ENCODE measurements at regions not wholly inside any gene's neighbourhood (a gene's known extent, or its start where the extent isn't known, plus 50 kb on each side); places are given as distances from the start of the nearest gene placed in this dataset.

DNA sequence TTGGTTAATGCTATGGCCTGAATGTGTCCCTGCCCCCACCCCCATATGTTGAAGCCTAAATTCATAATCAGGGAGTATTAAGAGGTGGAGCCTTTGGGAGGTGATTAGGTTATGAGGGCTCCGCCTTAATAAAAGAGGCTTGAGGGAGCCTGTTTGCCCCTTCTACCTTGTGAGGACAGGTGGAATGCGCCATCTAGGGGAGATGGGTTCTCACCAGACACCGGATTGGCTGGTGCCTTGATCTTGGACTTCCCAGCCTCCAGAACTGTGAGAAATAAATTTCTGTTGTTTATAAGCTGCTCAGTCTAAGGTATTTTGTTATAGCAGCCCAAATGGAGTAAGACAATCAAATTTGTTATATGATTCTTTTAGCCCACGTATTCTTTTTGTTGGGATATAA lies 148.3 kb downstream of the PTCSC3 start:
- DNase-seq, result no peak

DNA sequence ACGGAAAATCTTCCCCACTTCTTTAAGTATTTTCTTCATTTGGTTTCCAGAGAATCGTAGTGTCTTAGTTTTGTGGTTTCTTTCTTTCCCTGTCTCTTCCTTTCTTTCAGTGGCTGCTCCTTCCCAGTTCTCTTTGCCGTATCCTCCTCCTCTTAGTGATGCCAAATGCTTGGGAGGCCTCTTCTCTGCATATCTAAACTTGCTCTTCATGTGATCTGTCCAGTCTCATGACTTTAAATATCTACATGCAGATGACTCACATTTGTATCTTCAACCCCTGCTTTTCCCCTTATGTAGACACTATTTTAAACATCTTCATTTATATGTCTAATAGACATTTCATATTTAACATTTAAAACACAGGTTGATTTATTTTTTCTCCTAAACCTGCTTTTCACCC lies 149.2 kb downstream of the PTCSC3 start:
- DNase-seq, result no peak

DNA sequence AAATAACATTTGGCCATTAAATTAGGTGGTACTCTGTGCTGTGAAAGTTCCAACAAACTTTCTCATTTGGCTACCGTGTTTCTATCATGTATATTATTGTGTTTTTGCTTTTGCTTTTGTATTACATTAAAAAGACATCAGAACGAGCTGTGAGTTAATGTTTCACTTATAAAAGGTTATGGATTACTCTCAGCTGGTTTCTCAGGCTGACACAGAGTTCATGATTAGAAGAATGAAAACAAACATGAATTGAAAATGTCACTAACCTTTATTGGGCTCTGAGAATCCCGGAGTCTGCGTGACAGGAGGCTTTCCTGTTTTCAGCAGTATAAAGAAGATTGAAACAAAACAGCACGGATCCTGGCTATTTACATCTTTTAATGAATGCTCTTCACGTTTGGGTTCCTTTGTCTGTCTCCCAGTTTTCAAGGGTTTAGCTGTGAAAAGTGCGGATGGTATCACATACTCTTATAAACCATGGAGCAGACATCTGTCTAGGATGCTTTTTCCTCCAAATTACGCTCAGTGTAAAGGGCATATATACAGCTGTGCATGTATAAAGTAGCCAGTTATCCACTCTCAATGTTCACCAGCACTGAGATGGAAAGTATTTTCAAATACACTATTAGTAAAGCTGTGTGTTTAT lies 153.6 kb downstream of the PTCSC3 start:
- no peak for DNase-seq

DNA sequence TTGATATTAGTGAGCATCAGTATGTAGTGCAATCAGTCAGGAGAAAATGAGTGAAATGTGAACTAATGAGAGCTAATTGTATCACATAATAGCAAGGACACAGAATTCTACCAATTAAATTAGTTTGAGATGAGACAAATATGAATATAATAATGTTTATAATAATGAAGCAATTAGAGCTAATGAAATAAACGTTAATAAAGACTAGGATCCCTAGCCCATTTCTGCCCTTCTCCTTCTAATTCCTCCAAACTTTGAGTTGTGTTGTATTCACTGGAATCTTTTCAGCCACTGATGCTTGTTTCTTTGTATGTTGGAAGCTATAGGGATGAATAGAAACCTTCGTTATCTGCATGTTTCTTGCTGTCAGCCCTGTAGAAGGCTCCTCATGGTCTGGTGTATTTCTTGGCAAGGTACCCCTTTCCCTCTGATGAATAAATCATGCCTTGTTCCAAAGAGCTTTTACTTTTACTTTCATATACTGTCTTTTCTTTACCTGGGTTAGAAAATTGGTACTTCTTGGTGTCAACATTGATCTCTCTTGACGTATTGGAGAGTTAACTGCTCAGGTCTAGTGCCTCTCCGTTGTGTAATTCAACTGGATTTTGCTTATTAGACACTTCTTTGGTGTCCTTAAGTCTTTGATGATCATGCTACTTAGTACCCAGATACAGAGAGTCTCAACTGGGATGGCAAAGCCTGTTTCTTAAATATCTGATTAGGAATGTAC lies 154.8 kb downstream of the PTCSC3 start:
- DNase-seq, result no peak

DNA sequence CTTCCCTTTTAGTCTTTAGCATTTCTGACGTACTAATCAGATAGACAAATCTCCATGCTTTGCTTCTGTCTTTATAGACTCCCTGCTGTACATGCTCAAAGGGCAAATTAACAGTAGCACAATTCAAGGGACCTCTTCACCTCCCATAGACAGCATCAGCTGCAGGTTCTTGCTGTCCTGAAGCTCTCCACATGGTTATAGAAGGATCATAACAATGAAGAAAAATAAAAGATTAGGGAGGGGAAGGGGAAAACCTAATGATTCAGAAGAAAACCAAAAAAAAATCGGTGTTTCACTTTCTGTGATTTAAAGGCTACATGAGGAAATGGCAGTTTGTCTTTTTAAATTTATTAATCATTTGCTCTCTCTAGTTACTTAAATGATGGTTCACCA lies 155.5 kb downstream of the PTCSC3 start:
- DNase-seq, result no peak

DNA sequence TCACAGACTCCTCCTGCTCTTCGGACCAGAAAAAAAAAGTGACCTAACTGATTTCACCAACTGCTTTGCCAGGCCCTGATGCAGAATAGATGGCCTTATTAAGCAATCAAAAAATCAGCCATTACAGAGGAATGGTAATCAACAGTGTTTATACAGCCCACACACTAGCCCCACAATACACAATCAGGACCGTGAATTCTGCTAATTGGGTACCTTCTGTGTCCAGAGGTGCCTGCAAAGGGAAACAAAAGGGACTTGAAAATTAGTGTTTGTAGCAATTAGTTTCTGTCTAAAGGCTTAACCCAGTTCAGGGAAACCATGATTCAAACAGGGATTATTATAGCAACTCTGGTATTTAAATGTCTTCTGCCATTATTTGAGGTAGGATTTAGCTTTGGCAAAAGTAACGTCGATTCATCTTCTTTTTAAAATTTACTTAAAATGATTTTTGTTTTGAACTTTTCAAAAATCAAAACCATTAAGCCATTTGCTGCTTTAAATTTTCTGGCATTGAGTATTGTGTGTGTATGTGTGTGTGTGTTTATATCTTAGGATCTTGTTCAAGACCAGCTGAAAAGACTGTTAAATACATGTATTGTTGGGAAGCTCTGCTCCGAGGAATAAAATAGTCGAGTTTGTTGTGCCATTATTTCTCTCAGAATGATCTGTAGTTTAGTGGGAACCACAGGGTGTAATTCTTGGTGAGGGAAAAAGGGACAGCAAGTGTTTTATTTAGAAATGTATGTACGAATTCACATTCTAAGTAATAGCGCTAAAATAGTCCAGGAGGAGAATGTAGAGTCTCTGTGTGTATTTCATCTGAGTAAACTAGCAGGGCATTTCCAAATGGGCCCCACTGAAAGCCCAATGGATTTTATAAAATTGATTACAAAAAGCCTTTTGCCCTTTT lies 156.1 kb downstream of the PTCSC3 start:
- no peak for DNase-seq

DNA sequence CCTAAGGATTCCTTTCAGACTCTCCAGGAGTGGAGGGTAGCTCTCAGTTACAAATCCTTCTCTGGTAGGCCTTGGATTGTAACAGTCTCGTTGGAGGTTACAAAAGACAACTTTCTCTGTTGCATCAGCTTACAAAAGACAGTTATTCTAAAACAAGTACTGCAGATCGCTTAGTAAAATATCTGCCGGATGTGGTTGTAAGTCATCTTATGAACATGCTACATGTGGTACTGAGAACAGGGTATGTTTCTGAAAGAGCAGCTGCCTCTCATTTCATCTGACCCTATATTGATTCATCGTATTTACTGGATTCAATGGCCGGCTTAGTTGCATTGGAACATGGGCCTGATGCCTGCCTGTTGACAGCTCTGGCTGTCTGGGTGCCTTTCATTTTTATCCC lies 157.4 kb downstream of the PTCSC3 start:
- DNase-seq, result no peak

DNA sequence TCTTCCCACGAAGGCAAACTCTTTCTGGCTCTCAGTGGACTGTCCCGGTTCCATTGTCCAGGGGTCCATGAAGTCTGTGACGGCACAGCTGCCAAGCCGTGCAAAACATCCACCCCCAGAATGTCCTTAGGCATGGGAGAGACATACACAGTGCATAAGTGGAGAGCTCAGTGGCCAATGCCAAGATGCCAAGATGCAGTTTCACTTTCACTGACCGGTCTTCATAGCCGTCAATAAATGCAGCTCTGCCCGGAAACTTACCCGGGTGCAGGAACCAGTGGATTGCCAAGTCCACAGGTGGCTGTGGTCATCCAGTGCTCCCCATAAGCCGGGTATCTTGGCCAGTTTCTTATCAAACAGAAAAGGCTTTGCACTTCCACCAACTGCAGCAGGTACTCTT lies 162.3 kb downstream of the PTCSC3 start:
- no peak for DNase-seq

DNA sequence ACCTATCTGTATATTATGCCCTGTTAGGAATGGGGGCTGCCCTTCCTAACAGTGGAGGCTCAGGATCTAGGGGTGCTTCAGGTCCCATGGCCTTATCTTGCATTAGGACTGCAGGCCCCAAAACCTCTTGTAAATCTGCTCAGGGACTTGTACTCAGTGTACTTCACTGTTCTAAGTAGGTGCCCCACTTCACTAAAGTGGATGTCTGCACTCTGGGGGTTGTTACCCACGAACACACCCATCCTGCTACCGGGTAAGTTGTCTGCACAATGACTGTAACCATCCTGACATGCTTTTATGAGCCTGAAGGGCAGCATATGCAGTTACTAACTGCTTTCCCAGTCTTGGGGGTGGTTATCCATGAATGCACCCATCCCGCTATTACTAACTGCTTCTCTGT lies 163.0 kb downstream of the PTCSC3 start:
- no peak for DNase-seq

DNA sequence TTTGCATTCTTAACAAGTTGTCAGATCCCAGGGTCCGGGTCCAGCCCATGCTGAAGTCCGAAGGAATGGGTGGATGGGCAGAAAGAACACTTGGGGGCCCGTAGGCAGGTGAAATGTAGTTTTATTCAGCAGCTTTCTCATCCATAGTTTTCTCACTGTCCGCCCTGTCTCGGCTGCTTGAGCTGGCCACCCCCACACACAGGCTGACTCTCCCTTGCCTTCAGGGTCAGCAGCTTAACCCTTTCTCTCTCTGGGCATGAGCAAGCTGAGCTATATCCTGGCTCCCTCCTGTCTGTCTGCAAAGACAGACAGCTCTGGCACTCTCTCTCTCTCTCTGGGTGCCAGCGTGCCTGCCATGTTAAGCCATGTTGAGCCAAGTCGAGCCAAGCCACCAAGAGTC lies 163.9 kb downstream of the PTCSC3 start:
- no peak for DNase-seq

DNA sequence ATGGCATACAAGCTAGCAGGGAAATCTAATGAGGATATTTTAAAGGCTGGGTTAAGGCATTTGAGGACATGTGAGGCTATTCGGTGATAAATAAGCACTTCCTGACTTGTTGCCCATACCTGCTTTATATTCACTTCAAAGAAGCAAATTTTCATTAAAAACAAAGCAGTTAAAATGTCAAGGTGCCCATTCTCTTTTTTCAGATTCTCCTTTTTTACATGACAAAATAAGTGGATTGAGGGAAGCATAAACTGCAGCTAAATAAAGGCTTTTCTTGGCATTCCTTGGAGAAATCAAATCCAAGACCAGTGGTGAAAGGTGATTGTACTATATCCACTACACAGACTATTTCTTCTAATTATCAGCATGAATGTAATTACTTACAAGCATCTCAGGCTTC lies 166.9 kb downstream of the PTCSC3 start:
- DNase-seq, result no peak

DNA sequence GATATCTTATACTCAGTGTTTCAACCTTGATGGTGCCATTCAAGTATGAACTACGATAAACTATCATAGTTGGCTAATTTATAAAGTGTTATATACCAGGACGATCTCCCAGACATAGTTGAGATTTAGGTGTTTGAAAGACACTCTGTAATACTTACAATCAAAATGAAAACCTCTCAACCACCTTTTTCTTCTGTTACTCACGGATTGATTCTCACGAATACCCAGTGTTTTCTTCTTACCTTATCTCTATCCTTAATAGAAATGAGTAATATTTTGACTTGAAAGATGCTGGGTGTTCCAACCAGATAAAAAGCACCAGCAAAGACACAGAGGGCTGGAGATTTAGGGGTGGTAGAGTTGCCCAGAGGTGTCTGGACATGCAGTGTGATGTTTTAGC lies 169.9 kb downstream of the PTCSC3 start:
- no peak for DNase-seq

DNA sequence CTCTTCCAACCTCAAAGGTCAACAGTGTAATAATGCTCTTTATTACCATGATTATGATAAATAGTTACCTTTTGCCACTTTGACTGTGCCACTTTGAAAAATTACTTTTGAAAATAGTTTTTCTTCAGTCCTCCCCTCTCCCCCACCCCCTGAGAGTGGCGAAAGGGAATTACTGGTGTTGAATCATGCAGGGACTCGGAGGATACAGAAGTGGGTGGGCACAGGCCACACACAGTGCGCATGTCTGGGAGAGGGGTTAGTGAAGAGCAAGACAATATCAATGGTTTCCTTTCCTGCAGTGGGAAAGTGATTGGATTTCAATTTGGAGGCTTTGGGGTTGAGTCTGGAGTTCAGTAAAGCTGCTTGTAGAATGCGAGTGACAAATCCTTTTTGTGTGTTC lies 170.9 kb downstream of the PTCSC3 start:
- DNase-seq, result no peak

DNA sequence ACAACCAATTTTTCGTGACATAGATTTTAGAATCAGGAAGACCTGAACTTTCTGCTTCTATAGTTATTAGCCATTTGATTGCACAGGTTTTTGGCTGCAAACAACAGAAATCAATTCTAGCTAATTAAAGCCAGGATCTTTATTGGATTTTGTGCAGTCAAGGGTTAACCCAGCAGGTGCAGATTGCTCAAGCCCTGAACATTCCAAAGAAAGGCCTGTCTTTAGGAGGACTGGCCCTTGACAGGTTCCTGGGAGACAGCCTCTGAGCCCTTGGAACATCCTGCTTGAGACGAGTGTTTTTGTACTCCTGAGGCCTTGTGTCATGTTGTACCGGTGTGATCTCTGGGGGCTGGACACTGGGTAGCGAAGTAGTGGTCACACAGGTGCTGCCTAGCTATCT lies 174.6 kb downstream of the PTCSC3 start:
- DNase-seq, result no peak

DNA sequence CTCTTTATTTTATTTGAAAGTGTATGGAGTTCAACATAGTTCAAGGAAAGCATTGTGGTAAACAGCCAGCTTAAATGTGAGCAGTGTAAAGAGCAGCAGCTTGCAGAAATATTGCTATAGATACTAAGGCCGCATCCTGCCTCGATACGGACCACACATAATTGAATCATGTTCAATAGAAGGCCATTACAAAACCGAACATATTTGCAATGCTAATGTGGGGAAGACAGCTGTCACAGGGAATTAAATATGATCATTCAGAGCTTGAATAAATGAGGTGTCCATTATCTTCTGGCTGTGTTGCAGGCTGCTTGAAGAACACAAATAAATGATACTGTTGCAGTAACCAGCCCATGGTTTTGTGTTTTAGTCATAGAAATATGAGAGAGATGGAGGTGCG lies 173.2 kb downstream of the BRMS1L start:
- no peak for DNase-seq

DNA sequence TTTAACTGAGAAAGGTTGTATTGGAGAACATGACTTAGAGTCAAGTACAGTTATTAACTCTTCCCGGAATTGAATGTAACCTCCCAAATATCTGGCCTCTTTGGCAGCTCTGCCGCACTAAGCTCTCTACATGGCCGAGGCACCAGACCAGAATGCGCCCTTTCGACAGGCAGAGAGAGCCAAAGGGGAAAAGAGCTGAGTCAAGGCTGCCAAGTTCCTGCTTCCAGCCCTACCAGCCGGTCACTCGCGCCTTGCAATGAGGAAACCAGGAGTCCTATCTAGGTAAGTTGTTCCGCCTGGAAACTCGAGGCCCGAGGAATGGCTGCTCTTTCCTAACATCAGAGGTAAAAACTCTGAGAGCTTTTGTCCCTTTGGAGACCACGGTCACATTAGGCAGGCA lies 172.2 kb downstream of the BRMS1L start:
- DNase-seq, result no peak

DNA sequence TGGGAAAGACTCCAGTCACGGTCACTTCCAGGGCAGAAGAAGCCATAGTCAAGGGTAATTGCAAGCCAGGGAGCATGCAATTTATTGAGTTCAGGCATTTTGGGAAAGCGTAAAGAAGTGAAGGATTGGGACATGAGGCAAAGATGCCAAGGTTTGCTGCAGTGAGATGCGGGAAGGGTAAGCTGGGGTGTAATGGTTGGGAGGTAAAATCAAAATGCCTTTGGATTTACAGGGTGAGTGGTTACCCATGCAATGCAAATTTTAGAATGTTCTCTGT lies 167.5 kb downstream of the BRMS1L start:
- DNase-seq, result no peak

DNA sequence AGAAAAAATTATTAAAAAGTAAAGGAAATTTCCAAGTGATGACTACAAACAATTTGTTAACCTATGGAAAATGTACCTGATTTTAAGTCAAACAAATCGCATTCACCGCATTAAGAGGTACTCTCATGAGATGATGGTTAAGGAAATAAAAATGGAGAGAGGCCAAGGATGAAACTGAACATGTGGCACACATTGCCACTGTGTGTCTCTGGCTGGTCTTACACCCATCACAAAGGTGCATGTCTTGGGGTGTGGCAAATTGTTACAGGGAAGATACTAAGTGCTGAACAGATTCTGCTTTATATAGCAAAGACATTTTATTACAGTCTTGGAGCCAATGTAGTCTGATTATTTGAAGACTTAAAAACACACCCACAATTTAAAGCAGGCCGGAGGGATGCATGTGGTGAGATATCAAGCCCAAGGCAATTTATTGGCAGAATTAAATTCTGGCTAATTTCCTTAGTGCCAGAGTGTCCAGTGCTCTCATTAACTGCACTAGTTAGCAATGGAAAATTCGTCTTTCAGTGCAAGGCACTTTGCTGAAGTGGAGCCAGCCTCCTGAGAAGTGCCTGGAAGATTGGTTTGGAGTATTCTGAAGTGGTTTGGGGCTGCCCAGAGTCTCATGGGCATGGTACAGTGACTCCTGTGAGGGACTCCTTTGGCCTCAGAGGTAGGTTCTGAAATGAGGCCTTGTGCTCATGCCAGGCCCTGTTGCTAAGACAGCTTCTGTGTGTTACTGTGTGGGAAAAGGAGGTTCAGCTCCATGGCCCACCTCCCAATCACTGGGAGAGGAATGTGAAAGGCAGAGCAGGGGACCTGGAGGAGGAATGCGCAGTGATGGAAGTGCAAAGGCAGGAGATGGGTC lies 166.9 kb downstream of the BRMS1L start:
- DNase-seq, result no peak

DNA sequence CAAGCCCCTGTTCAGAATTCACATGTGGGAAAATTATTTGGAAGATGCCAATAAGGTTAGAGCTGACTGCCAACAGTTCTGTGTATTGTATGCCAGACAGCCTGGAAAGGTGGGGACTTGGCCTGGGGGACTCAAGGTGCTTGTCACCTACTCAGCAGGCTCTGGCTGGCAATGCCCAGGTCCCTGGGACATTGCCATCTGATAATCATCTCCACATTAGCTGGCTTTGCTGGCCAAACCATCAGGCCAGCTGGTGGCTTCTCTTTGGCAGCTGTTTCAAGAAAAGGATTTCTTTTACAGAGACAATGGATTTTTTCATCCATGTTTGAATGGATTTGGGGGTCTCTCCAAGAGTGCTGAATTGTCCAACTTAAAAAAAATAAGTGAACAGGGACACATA lies 165.2 kb downstream of the BRMS1L start:
- no peak for DNase-seq

DNA sequence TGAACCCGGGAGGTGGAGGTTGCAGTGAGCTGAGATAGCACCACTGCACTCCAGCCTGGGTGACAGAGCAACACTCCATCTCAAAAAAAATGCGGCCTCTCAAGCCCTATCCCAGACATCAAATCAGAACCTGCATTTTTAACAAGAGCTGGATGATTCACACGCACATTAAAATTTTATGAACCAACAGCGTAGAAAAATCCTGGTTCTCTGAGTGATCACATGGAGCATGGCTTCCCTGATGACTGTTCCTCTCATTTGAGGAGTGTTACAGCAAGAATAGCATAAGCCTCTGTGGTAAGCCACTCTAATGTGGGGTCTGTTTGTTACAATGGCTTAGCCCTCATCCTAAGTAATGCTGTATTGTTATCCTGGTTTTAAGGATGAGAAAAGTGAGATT lies 163.6 kb downstream of the BRMS1L start:
- DNase-seq, result no peak

DNA sequence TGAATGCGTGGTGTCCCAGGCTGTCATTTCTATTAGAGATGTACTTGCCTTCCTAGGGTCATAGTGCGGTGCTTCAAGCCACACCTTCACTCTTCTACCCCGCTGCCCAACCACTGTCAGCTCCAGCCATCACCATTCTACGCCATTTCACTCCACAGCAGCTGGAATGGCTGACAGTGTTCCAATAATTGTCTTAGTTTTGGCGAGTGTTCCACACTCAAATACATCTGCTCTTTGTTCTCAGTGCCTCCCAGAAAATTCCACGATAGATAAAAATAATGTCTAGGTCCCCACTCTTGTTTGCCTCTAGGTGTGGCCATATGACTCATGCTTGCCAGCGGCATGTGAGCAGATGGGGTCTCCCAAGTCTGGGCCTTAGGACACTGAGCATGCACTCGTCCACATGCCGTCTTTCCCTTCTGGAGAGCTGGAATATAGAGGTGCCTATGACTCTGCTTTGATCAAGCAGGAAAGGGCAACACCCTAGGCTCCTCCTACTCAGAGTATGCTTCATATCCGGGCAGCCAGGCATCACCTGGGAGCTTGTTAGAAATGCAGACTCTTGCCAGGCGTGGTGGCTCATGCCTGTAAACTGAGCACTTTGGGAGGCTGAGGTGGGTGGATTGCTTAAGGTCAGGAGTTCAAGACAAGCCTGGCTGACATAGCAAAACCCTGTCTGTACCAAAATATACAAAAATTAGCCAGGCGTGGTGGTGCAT lies 163.0 kb downstream of the BRMS1L start:
- DNase-seq, result no peak

DNA sequence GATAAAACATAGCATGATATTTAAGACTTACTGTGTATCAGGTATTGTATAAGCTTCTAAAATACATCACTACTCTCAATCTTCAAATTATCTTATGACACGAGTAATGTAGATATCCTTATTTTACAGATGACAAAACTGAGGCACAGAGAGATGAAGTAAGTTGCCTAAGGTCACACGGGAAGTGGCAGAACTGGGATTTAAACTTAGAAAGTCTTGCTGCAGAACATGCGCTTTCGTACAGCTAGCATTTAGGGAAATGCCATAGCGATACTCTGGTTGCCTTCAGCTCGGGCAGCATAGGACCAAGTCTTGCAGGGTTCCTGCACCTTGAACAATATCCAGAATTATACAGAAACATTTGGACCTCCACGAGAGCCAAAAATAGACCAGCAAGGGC lies 162.4 kb downstream of the BRMS1L start:
- no peak for DNase-seq

DNA sequence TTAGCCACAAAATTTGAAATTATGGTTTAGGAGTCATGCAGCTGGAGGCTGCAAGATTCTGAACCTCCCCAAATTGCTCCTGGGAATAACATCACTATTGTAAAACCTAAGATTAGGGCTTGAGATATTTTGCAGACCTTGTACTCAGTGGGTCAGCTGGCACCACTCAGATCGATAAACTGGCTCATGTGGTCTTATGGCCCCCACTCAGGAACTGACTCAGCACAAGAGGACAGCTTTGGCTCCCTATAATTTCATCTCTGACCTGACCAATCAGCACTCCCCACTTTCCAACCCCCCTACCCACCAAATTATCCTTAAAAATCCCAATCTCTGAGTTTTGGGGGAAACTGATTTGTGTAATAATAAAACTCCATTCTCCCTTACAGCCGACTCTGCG lies 161.6 kb downstream of the BRMS1L start:
- DNase-seq, result no peak

Measured in suppressor macrophage treated with lipopolysaccharide for 1 hour (primary cell).